HCT116 (cell line): ENCODE measurements at regions not wholly inside any gene's neighbourhood (a gene's known extent, or its start where the extent isn't known, plus 50 kb on each side); places are given as distances from the start of the nearest gene placed in this dataset.

Experiments used
- ATAC-seq: fragments of 200-7000 bp; cut with Tn5 transposase; 2 replicates; pipeline ENCODE4 v1.9.1; 2020; ENCODE audit warnings: mild to moderate bottlenecking, moderate library complexity
- BruUV-seq: library from RNA; stranded (reverse); fragments of 400-500 nt; replicated peaks from 2 replicates; lab custom pipeline; 2021; lab: Mats Ljungman, UMichigan
- CTCF ChIA-PET: fragments of 300-600 bp; sonication (Branson Sonifier 250); formaldehyde crosslinking; loops from one replicate; lab custom pipeline; 2021; ENCODE audit warnings: antibody characterized with exemption; lab: Charles Lee
- POLR2A ChIA-PET: fragments of 300-600, 350-600 bp; sonication (Branson Sonifier 250); formaldehyde crosslinking; loops from one replicate; lab custom pipeline; 2021; ENCODE audit warnings: antibody characterized with exemption; lab: Charles Lee
- RAD21 ChIA-PET, 2 experiments: fragments of 300-600 bp; sonication (Branson Sonifier 250); formaldehyde crosslinking; loops; one replicate each; lab custom pipeline; 2023; ENCODE audit warnings: low total read pairs in 2 of 2; ENCODE audit not compliant: uncharacterized antibody in 2 of 2, unreplicated experiment in 2 of 2, low non-redundant PET in 1 of 2; lab: Charles Lee
- DNase-seq: peaks from one replicate; pipeline ENCODE4 v3.0.0-alpha.2; 2010; ENCODE audit warnings: low read depth, low spot score
- H2AFZ ChIP-seq: fragments of 200-600 bp; shearing (Covaris generic), sonication (generic); 2 replicates; pipeline ENCODE4 v1.6.1; 2017; ENCODE audit warnings: low read depth, mixed run types, mixed read lengths, antibody characterized with exemption, low read length; ENCODE audit not compliant: poor library complexity, severe bottlenecking
- H3K27ac ChIP-seq: 2 replicates; pipeline ENCODE4 v1.5.1; 2012; ENCODE audit warnings: low read depth, low read length
- H3K27me3 ChIP-seq: fragments of 200-600 bp; sonication (generic); 2 replicates; pipeline ENCODE4 v1.6.1; 2016; ENCODE audit warnings: mixed run types, low read length, mixed read lengths; ENCODE audit not compliant: insufficient read depth
- H3K36me3 ChIP-seq, 2 experiments: fragments of 200-500 bp in 1 of 2; fragments of 200-600 bp in 1 of 2; sonication (Bioruptor generic) in 1 of 2; sonication (generic) in 1 of 2; 2 replicates each; pipeline versions ENCODE4 v1.5.1 to v1.6.1; 2014 to 2016; ENCODE audit warnings: low read length in 2 of 2, inconsistent platforms in 1 of 2, mixed read lengths in 1 of 2, mixed run types in 1 of 2; ENCODE audit not compliant: insufficient read depth in 2 of 2, control insufficient read depth in 1 of 2
- H3K4me1 ChIP-seq, 2 experiments: fragments of 200-600 bp in 1 of 2; sonication (generic) in 1 of 2; 2 replicates each; pipeline versions ENCODE4 v1.5.1 to v1.6.1; 2012 to 2017; ENCODE audit warnings: low read length in 2 of 2, inconsistent platforms in 1 of 2, mild to moderate bottlenecking in 1 of 2, mixed read lengths in 1 of 2, mixed run types in 1 of 2, moderate library complexity in 1 of 2; ENCODE audit not compliant: insufficient read depth in 2 of 2, control insufficient read depth in 1 of 2
- H3K4me2 ChIP-seq: fragments of 200-600 bp; sonication (generic); 2 replicates; pipeline ENCODE4 v1.6.1; 2017; ENCODE audit warnings: mixed run types, low read length, mixed read lengths
- H3K4me3 ChIP-seq, 2 experiments: fragments of 200-600 bp in 1 of 2; sonication (generic) in 1 of 2; replicated peaks in 1 of 2; 2 replicates each; pipeline ENCODE4 v1.5.1; 2011 to 2016; ENCODE audit warnings: low read length in 2 of 2, control low read depth in 1 of 2, low read depth in 1 of 2, mild to moderate bottlenecking in 1 of 2, mixed read lengths in 1 of 2, mixed run types in 1 of 2
- H3K79me2 ChIP-seq: fragments of 200-600 bp; sonication (generic); 2 replicates; pipeline ENCODE4 v1.6.1; 2017; ENCODE audit warnings: mild to moderate bottlenecking, mixed run types, low read length, moderate library complexity, mixed read lengths; ENCODE audit not compliant: insufficient read depth
- H3K9ac ChIP-seq: fragments of 200-600 bp; sonication (generic); 2 replicates; pipeline ENCODE4 v1.6.1; 2016; ENCODE audit warnings: low read length, mixed read lengths
- H3K9me2 ChIP-seq: fragments of 200-600 bp; sonication (generic), shearing (Covaris generic); 2 replicates; pipeline ENCODE4 v1.6.1; 2017; ENCODE audit warnings: mixed run types, mild to moderate bottlenecking, moderate library complexity; ENCODE audit not compliant: insufficient read depth
- H3K9me3 ChIP-seq, 2 experiments: fragments of 200-500 bp in 1 of 2; fragments of 200-600 bp in 1 of 2; sonication (Bioruptor generic) in 1 of 2; sonication (generic) in 1 of 2; 2 replicates each; pipeline ENCODE4 v1.6.1; 2014 to 2017; ENCODE audit warnings: low read length in 2 of 2, mixed read lengths in 2 of 2, inconsistent platforms in 1 of 2, low read depth in 1 of 2, mild to moderate bottlenecking in 1 of 2, mixed run types in 1 of 2, moderate library complexity in 1 of 2; ENCODE audit not compliant: control insufficient read depth in 1 of 2, insufficient read depth in 1 of 2
- H4K20me1 ChIP-seq: fragments of 200-600 bp; sonication (generic), shearing (Covaris generic); 2 replicates; pipeline ENCODE4 v1.6.1; 2017; ENCODE audit warnings: mixed run types, mild to moderate bottlenecking, moderate library complexity; ENCODE audit not compliant: insufficient read depth
- ATF3 ChIP-seq: IDR thresholded peaks from 2 replicates; pipeline ENCODE4 v1.6.1; 2012
- CBX3 ChIP-seq: IDR thresholded peaks from 2 replicates; pipeline ENCODE4 v1.6.1; 2012; ENCODE audit warnings: low read depth
- CEBPB ChIP-seq: IDR thresholded peaks from 2 replicates; pipeline ENCODE4 v1.6.1; 2012; ENCODE audit warnings: low read depth
- CTCF ChIP-seq, 3 experiments: fragments of 200-600 bp in 1 of 3; sonication (generic) in 1 of 3; IDR thresholded peaks in 2 of 3; conservative IDR thresholded peaks in 1 of 3; 2 replicates each; pipeline ENCODE4 v1.5.1; 2012 to 2017; ENCODE audit warnings: low read depth in 2 of 3, low read length in 2 of 3, antibody characterized with exemption in 1 of 3, borderline replicate concordance in 1 of 3, control low read depth in 1 of 3, mild to moderate bottlenecking in 1 of 3, mixed read lengths in 1 of 3, mixed run types in 1 of 3, moderate library complexity in 1 of 3; ENCODE audit not compliant: insufficient read depth in 1 of 3
- ELF1 ChIP-seq: IDR thresholded peaks from 2 replicates; pipeline ENCODE4 v1.6.1; 2012; ENCODE audit warnings: low read depth, borderline replicate concordance
- EZH2 ChIP-seq: fragments of 200-600 bp; sonication (generic); IDR thresholded peaks from 2 replicates; pipeline ENCODE4 v1.6.1; 2017; ENCODE audit warnings: antibody characterized with exemption, mixed run types
- EZH2phosphoT487 ChIP-seq: fragments of 200-600 bp; IDR thresholded peaks from 2 replicates; pipeline ENCODE4 v1.6.1; 2018; ENCODE audit warnings: antibody characterized with exemption, borderline replicate concordance
- FOSL1 ChIP-seq: IDR thresholded peaks from 2 replicates; pipeline ENCODE4 v1.6.1; 2012; ENCODE audit warnings: low read depth
- JUND ChIP-seq: IDR thresholded peaks from 2 replicates; pipeline ENCODE4 v1.6.1; 2012
- MAX ChIP-seq: IDR thresholded peaks from 2 replicates; pipeline ENCODE4 v1.6.1; 2012
- POLR2A ChIP-seq: IDR thresholded peaks from 2 replicates; pipeline ENCODE4 v1.7.0; 2011; ENCODE audit warnings: borderline replicate concordance; ENCODE audit not compliant: insufficient read depth, insufficient read length; ENCODE audit errors: extremely low read depth
- POLR2AphosphoS5 ChIP-seq: IDR thresholded peaks from 2 replicates; pipeline ENCODE4 v1.6.1; 2011; ENCODE audit warnings: mild to moderate bottlenecking, low read depth, low read length, moderate library complexity
- RAD21 ChIP-seq: IDR thresholded peaks from 2 replicates; pipeline ENCODE4 v1.6.1; 2012; ENCODE audit warnings: low read depth, mild to moderate bottlenecking
- REST ChIP-seq: IDR thresholded peaks from 2 replicates; pipeline ENCODE4 v1.6.1; 2012; ENCODE audit warnings: low read depth
- SIN3A ChIP-seq: IDR thresholded peaks from 2 replicates; pipeline ENCODE4 v1.6.1; 2012; ENCODE audit warnings: low read depth
- SP1 ChIP-seq: IDR thresholded peaks from 2 replicates; pipeline ENCODE4 v1.6.1; 2012; ENCODE audit warnings: low read depth
- SRF ChIP-seq: IDR thresholded peaks from 2 replicates; pipeline ENCODE4 v1.6.1; 2012; ENCODE audit warnings: low read depth
- TCF7L2 ChIP-seq: IDR thresholded peaks from 2 replicates; pipeline ENCODE4 v1.7.0; 2011; ENCODE audit warnings: borderline replicate concordance, inconsistent platforms; ENCODE audit not compliant: insufficient read depth, insufficient read length; ENCODE audit errors: extremely low read depth
- ZFX ChIP-seq: fragments of 450-650 bp; IDR thresholded peaks from 2 replicates; pipeline ENCODE4 v1.6.1; 2017
- intact Hi-C: fragments of 100-400 bp; cut with micrococcal nuclease; formaldehyde crosslinking; loops from 2 replicates; pipeline ENCODE4 v1.10.0; 2022

- H3K36me3 ChIP-seq = no peaks in the 10 kb centered on the region
- H4K20me1 ChIP-seq = no peaks in the 10 kb centered on the region; the same call in 1 of the 2 replicates
- TF ChIP-seq ATF3 (no peak), SRF (no peak), EZH2 (no peak), JUND (no peak), SIN3A (no peak), ZFX (no peak), POLR2A (no peak), SP1 (no peak), FOSL1 (no peak), CEBPB (no peak), REST (no peak), TCF7L2 (no peak), ELF1 (no peak), CTCF (IDR thresholded peaks at IDR 0.05 in 2 of 3, conservative IDR thresholded peaks at IDR 0.05 in 1 of 3; ENCODE audit: borderline replicate concordance in 1 of 3, insufficient read depth in 1 of 3, low read depth in 2 of 3, low read length in 2 of 3) (no peak), EZH2phosphoT487 (no peak), MAX (no peak), POLR2AphosphoS5 (no peak), RAD21 (no peak), CBX3 (no peak)
- H3K9me2 ChIP-seq = 0 out of 2 replicates have a peak, but pooled peaks cover 3% of the 10 kb centered on the region
- BruUV-seq = no TSS peak
- H3K27me3 ChIP-seq = 0 out of 2 replicates have a peak, but pooled peaks cover 5% of the 10 kb centered on the region
- no peak for DNase-seq
- no peak overlapping the region for H3K4me3 ChIP-seq
- intact Hi-C loops = no loop called here
- H3K27ac ChIP-seq = no peak overlapping the region
- no peaks in the 10 kb centered on the region for H3K9me3 ChIP-seq
- H3K4me2 ChIP-seq = no peak overlapping the region
- ATAC-seq = no peak
- ChIA-PET CTCF (no interaction called here), POLR2A (no interaction called here), RAD21 (no interaction called here)
- H3K79me2 ChIP-seq = no peaks in the 10 kb centered on the region
- H2AFZ ChIP-seq = no peak overlapping the region
- H3K9ac ChIP-seq = no peak overlapping the region
- no peaks in the 10 kb centered on the region for H3K4me1 ChIP-seq
These were observed 113.8 kb upstream of the COL1A2 start for GRCh38 chr7:94280851-94281250.
